GM18498 (cell line): ENCODE measurements at regions not wholly inside any gene's neighbourhood (a gene's known extent, or its start where the extent isn't known, plus 50 kb on each side); places are given as distances from the start of the nearest gene placed in this dataset.
"Not testable (repeated sequence)": the region's sequence is repeated elsewhere in the genome, so short reads cannot be mapped to it uniquely, and the experiment has no call there.

Source experiments
- ATAC-seq: cut with Tn5 transposase; IDR thresholded peaks from one replicate; pipeline ENCODE4 v1.9.1; 2021; ENCODE audit warnings: mild to moderate bottlenecking, moderate library complexity; ENCODE audit not compliant: unreplicated experiment

GRCh38 chr1:30143517-30143916 is 579.9 kb downstream of the MATN1 start:
- no peak for ATAC-seq

GRCh38 chr1:30140566-30140965 is 582.8 kb downstream of the MATN1 start:
- no peak for ATAC-seq

GRCh38 chr1:30138891-30139290 is 584.5 kb downstream of the MATN1 start:
- no peak for ATAC-seq

- ATAC-seq, result no peak
These were observed 586.4 kb downstream of the MATN1 start for GRCh38 chr1:30137001-30137400.

GRCh38 chr1:30135698-30136097 is 587.7 kb downstream of the MATN1 start:
- no peak for ATAC-seq

- ATAC-seq, result no peak
These were observed 588.7 kb downstream of the MATN1 start for GRCh38 chr1:30134466-30135217.

- no peak for ATAC-seq
These were observed 589.9 kb downstream of the MATN1 start for GRCh38 chr1:30133414-30134055.

GRCh38 chr1:30132602-30133286 is 590.6 kb downstream of the MATN1 start:
- ATAC-seq, result no peak

- not testable (repeated sequence) for ATAC-seq
These were observed 592.8 kb downstream of the MATN1 start for GRCh38 chr1:30130566-30130965.

GRCh38 chr1:30130099-30130498 is 593.3 kb downstream of the MATN1 start:
- no peak for ATAC-seq

- ATAC-seq, result no peak
These were observed 593.8 kb downstream of the MATN1 start for GRCh38 chr1:30129421-30130055.

- no peak for ATAC-seq
These were observed 594.4 kb downstream of the MATN1 start for GRCh38 chr1:30129001-30129408.

- no peak for ATAC-seq
These were observed 596.5 kb downstream of the MATN1 start for GRCh38 chr1:30126848-30127247.

- ATAC-seq, result no peak
These were observed 597.6 kb downstream of the MATN1 start for GRCh38 chr1:30125821-30126170.

- no peak for ATAC-seq
These were observed 598.2 kb downstream of the MATN1 start for GRCh38 chr1:30125021-30125820.

- no peak for ATAC-seq
These were observed 599.5 kb downstream of the MATN1 start for GRCh38 chr1:30123896-30124295.

- no peak for ATAC-seq
These were observed 600.3 kb downstream of the MATN1 start for GRCh38 chr1:30123036-30123435.

- ATAC-seq, result no peak
These were observed 603.0 kb downstream of the MATN1 start for GRCh38 chr1:30120245-30121000.

- ATAC-seq, result no peak
These were observed 605.7 kb downstream of the MATN1 start for GRCh38 chr1:30117685-30118084.

GRCh38 chr1:30111431-30111830 is 612.0 kb downstream of the MATN1 start:
- ATAC-seq, result no peak
